Heart left ventricle (tissue), 13 donors: ENCODE measurements at regions not wholly inside any gene's neighbourhood (a gene's known extent, or its start where the extent isn't known, plus 50 kb on each side); places are given as distances from the start of the nearest gene placed in this dataset.

Experiments
- CTCF ChIP-seq, 12 donors: fragments of 200-600 bp; sonication (generic) in 4 of 12; IDR thresholded peaks; one replicate each; pipeline versions ENCODE4 v1.5.0 to v1.8.0; 2018 to 2022; ENCODE audit warnings: antibody characterized with exemption in 12 of 12, mild to moderate bottlenecking in 5 of 12
- POLR2A ChIP-seq, 2 donors: fragments of 450-650 bp; IDR thresholded peaks; one replicate each; pipeline ENCODE4 v1.6.1; 2017; ENCODE audit warnings: antibody characterized with exemption in 2 of 2, mild to moderate bottlenecking in 2 of 2, moderate library complexity in 2 of 2
- donor health status: ischemic (EF 13 %, LVEDD 7.1; RV severe dilation, severe dysfunction).
- donor health status: DM: no; HTN: yes; CAD: no.
- donor health status: DM: no; HTN: no; CAD: no.
- donor health status: ischemic (EF 25% LVEDD 6.9; RV normal size, moderate dysfunction).
- donor health status: ischemic (EF 25% LVEDD 5.7; RV mildly dilated, moderate dysfunction).
- donor health status: ischemic (EF 35%, LVEDD 5.7; RV mildly dilated, moderate dysfunction).
- donor health status: nonischemic (EF 11% LVEDD 7.7; RV severe dilation, severe dysfunction).
- donor health status: DM: yes; HTN: yes; CAD: no.
- donor health status: PGD.
- donor health status: ischemic (EF 29% LVEDD 5.4; RV normal size, mild dysfunction).
- donor health status: nonischemic (EF 23%, LVEDD 6.1; RV moderate dilation, normal function).

GRCh38 chr13:43985422-43986072 lies 105.8 kb downstream of the LACC1 start:
- TF ChIP-seq CTCF (IDR thresholded peaks at IDR 0.05), result no peak
- no peak for TF ChIP-seq POLR2A (IDR thresholded peaks at IDR 0.05)
